Right renal pelvis (tissue), 4 donors: ENCODE measurements at regions not wholly inside any gene's neighbourhood (a gene's known extent, or its start where the extent isn't known, plus 50 kb on each side); places are given as distances from the start of the nearest gene placed in this dataset.

Source experiments
- DNase-seq, 4 donors: peaks; one replicate each; pipeline ENCODE4 v3.0.0-alpha.2; 2013; ENCODE audit warnings: low read depth in 4 of 4, low spot score in 3 of 4, missing footprints in 1 of 4

DNA sequence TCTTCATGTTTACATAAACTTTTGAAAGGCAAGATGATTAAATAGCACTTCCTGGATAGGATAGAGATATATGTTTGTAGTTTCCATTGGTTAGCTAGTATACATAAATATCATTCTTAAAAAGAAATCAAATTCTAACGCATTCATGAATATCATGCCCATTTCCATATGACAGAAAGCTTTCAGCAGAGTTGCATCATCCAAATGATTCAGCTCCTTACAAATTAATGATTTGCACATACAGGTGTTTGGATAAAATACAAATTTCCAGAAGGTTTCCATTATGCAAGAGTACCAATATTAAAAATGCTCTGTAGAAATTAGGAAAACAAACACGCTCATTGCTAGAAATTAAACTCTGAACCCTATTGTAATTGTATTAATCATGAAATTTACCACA is 264.4 kb downstream of the FOXG1 start:
- DNase-seq: no peak

DNA sequence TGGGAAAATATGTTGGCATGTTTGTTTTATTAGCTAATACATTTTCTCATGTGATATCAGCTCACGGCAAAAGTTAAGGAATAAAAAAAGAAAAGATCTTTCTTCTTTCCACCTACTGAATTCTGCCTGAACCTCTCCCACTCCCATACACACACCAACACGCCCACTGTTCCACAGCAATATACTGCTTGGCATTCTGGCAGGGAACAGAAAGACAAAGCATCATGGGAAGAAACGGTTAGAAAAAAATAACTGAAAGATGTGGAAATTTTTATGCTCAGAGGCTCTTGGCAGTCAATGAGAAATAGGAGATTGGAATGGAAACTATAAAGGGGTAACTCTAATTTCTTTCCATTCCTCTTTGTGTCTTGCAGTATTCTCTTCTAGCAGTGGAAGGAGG is 268.5 kb downstream of the FOXG1 start:
- DNase-seq: no peak

DNA sequence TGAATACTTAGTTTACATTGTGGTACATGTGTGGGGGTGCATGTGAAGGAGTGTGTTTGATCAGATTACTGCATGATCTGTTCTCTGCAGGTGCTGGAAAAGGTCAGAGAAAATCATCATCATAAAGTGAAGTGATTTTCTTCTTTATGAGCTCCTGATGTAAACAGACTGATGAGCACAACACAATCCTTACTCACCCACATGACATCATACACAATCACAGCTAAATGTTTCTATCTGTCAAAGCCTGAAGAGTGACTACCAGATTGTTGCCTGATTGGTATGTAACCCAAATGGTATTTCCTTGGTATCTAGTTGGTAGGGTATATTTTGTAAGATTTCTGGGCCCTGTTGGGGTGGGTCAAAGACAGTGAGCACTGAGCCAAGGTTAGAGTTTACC is 270.8 kb downstream of the FOXG1 start:
- no peak for DNase-seq

GRCh38 chr14:29039171-29039570 is 272.6 kb downstream of the FOXG1 start:
- no peak for DNase-seq

DNA sequence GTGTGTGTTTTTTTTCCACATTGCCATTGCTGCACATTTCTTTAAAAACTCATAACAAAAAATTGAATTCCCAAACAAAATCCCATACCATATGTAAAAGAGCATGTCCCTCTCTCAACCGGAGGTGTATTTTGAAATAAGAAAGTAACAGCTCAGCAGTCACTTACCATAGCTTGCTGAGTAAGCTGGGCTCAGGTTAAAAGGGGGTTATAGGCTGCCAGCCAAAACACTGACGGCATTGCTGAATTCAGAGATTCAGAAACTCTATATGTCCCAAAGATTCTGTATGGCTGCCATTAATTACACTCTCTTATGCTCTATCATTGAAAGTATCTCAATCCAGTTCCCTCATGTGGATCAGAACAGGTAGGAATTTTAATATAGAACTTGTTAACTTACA is 276.0 kb downstream of the FOXG1 start:
- no peak for DNase-seq

DNA sequence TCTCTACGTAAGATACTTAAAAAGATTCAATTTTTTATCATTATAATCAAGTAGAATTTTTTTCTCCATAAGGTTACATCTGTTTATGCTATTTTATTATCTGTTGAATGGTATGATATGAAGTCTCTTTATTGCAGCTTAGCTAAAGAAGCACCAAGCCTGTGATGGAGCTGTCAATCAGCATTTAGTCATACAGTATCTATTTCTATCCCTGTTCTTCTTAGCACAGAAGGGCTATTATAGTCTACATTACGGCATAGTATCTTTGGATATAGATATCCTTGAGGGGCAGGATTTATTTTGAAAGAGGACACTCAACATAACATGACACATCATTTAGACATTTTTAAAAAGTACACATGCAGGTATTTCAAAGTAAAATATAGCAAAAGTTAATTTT is 277.1 kb downstream of the FOXG1 start:
- no peak for DNase-seq

GRCh38 chr14:29045237-29045636 is 278.6 kb downstream of the FOXG1 start:
- no peak for DNase-seq

DNA sequence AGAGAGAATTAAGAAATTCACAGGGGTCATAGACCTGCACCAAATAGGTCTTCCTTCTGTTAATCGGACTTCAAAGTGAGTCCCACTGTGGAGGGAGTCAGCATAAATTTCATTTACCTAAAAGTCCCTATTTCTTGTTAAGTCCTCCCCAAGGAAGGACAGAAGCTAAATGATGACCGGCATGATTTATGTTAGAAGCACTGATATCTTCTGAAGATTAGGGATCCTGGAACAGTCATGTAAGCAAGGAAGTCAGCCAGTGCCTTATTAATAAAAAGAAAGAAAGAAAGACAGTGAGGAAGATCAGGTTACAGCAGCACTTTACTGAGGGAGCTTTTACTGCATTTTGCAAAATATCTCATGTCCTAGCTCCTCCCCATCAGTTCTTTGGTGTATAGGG is 287.5 kb downstream of the FOXG1 start:
- no peak for DNase-seq

DNA sequence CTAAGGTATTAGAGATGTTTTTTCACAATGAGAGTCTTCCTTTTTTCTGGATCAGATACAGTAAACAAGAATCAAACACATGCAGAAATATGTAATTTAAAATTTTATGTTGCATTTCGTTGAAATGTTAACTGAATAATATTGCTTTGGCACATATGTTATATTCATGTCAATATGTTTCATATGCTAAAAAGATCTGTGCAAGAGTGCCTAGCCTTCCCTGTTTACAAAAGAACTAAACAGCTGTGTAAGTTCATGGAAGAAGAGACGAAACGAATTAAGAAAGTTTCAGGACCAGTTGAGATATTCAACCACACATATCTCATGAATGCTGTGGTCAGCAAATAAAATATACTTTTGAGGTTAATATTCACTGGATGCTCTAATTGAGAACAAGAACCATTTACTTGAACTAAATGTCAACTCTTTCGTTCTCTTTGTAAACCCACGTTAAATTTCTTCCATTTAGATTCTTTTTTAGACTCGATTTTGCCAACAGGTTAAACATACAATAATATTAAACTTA is 289.5 kb downstream of the FOXG1 start:
- no peak for DNase-seq

GRCh38 chr14:29061702-29062101 is 295.1 kb downstream of the FOXG1 start:
- DNase-seq: no peak

GRCh38 chr14:29062466-29062865 is 295.9 kb downstream of the FOXG1 start:
- DNase-seq: no peak

- DNase-seq: no peak
Observed at GRCh38 chr14:29062976-29063375, 296.4 kb downstream of the FOXG1 start.

DNA sequence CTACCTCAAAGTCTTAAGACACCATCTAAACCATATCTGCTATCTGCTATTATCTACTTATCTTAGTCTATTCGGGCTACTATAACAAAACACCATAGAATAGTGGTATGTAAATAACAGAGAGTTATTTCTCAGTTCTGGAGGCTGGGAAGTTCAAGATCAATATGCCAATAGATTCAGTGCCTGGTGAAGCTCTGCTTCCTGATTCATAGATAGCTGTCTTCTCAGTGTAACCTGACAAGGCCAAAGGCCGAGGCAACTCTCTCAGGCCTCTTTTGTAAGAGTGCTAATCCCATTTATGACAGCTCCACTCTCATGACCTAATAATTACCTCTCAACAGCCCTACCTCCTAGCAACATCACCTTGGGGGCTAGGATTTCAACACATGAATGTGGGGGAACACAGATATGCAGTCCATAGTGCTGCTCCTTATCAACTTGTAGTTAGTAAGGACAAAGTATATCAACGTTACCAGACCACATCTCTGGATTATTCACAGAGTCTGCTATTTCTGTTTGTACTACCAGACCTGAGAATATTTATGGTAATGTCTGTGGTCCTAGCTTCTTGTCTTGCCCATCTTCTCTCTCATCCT is 297.8 kb downstream of the FOXG1 start:
- DNase-seq: no peak

GRCh38 chr14:29069228-29069627 is 302.6 kb downstream of the FOXG1 start:
- no peak for DNase-seq

DNA sequence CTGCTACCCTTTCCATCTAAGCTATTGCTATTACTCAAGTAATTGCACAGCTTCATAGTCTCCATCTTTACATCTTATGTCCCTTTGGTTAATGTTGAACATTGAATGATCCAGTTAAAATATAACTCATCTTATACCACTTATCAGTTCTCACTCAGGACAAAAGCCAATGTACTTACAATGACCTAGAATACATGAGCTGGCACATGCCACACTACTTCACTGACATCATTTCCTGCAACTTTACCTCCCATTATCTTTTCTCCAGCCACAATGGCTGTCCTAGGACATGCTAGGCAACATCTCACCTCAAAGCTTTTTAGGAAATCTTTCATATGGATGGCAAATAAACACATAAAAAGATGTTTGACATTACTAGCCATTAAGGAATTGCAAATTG is 309.2 kb downstream of the FOXG1 start:
- DNase-seq: no peak

GRCh38 chr14:29077916-29078315 is 311.3 kb downstream of the FOXG1 start:
- DNase-seq: no peak

- DNase-seq: no peak
Observed at GRCh38 chr14:29078810-29079522, 312.4 kb downstream of the FOXG1 start.

DNA sequence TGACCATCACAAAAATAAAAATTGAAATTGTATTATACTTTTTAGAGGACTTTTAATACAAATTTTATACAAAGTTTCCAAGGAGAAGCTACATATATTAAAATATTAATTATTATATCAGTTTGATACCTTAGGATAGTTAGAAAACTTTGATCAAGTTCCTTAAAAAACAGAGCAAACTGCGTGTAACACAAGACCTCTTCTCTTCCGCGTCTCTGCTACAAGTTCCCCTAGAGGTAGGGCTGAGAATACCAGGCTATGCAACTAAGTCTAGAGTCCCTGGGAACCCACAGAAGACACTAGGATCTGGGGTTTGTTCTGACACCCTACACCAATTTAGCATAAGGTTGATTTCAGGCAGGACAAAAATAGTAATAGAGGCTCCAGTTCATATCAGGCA is 319.0 kb downstream of the FOXG1 start:
- no peak for DNase-seq

DNA sequence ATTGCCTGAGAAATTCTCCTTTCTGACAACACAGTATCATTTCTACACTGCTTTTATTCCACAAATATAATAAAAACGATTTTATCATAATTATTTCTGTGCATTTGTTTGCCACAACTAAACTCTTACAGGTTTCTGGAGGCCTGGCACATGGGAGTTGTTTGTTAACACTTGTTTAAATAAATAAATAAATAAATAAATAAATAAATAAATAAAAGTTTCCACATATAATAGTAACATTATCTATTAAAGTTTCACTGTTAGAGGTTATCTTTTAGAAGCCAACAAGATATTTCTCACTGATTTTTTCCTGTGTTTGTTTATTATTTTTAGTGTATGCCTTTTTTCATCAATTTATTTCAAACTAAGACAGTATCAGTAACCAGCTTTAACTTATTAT is 323.3 kb downstream of the FOXG1 start:
- no peak for DNase-seq

- no peak for DNase-seq
Observed at GRCh38 chr14:29092121-29092520, 325.5 kb downstream of the FOXG1 start.

DNA sequence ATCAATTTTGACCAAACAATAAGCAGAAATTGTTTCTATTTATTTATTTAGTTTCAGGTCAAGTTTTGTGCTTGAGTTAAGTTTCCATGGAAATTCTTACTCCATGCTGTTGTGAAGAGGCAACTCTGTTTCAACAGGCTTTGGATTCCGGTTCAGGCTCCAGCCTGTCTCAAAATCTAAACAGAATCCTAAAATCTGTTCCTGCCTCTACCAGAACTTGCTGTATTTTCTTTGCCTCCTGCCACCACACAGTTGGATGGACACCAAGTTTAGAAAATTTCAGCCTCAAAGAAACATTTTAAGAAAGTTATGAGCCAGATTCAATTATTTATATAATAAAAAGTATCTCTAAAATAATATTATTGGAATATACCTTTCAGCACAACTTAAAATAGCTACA is 330.9 kb downstream of the FOXG1 start:
- no peak for DNase-seq

- DNase-seq: no peak
Observed at GRCh38 chr14:29098656-29099055, 332.1 kb downstream of the FOXG1 start.

GRCh38 chr14:29102266-29102665 is 335.7 kb downstream of the FOXG1 start:
- no peak for DNase-seq
